ENCODE measurements at regions not wholly inside any gene's neighbourhood (a gene's known extent, or its start where the extent isn't known, plus 50 kb on each side); places are given as distances from the start of the nearest gene placed in this dataset.
"Not testable (repeated sequence)": the region's sequence is repeated elsewhere in the genome, so short reads cannot be mapped to it uniquely, and the experiment has no call there.

- TF ChIP-seq CTCF (IDR thresholded peaks at IDR 0.05; ENCODE audit: insufficient read depth, missing control alignments): no peak
- DNase-seq (ENCODE audit: insufficient read length, low spot score) (no peak), FAIRE-seq (peak; percentile 58)
Measured at GRCh38 chr1:99501871-99502270, 144.0 kb upstream of the PALMD start.

- FAIRE-seq: no peak
Measured at GRCh38 chr1:99502400-99502799, 143.5 kb upstream of the PALMD start.

GRCh38 chr1:99503276-99503747 lies 142.6 kb upstream of the PALMD start:
- no peak for FAIRE-seq
- TF ChIP-seq CTCF (IDR thresholded peaks at IDR 0.05; ENCODE audit: insufficient read depth, missing control alignments): no peak
- no peak for DNase-seq (ENCODE audit: insufficient read length, low spot score)

More at GRCh38 chr1:99502400-99502799, 143.5 kb upstream of the PALMD start:
- TF ChIP-seq CTCF (IDR thresholded peaks at IDR 0.05; ENCODE audit: insufficient read depth, missing control alignments): no peak
- DNase-seq (ENCODE audit: insufficient read length, low spot score): no peak

- TF ChIP-seq CTCF (IDR thresholded peaks at IDR 0.05; ENCODE audit: insufficient read depth, missing control alignments): no peak
- DNase-seq (ENCODE audit: insufficient read length, low spot score) (no peak), FAIRE-seq (no peak)
Measured at GRCh38 chr1:99504287-99504686, 141.6 kb upstream of the PALMD start.

- DNase-seq (ENCODE audit: insufficient read length, low spot score) (no peak), FAIRE-seq (no peak)
- no peak for TF ChIP-seq CTCF (IDR thresholded peaks at IDR 0.05; ENCODE audit: insufficient read depth, missing control alignments)
Measured at GRCh38 chr1:99506631-99507030, 139.3 kb upstream of the PALMD start.

- DNase-seq (ENCODE audit: insufficient read length, low spot score); FAIRE-seq: not testable (repeated sequence)
Measured at GRCh38 chr1:99507446-99507845, 138.5 kb upstream of the PALMD start.

GRCh38 chr1:99507906-99508732 lies 137.8 kb upstream of the PALMD start:
- FAIRE-seq: no peak
- DNase-seq (ENCODE audit: insufficient read length, low spot score): no peak
- TF ChIP-seq CTCF (IDR thresholded peaks at IDR 0.05; ENCODE audit: insufficient read depth, missing control alignments): no peak

- not testable (repeated sequence) for DNase-seq (ENCODE audit: insufficient read length, low spot score); FAIRE-seq
Measured at GRCh38 chr1:99508733-99509445, 137.0 kb upstream of the PALMD start.

- FAIRE-seq; DNase-seq (ENCODE audit: insufficient read length, low spot score): not testable (repeated sequence)
Measured at GRCh38 chr1:99514823-99515552, 130.9 kb upstream of the PALMD start.
